ENCODE measurements at regions not wholly inside any gene's neighbourhood (a gene's known extent, or its start where the extent isn't known, plus 50 kb on each side); places are given as distances from the start of the nearest gene placed in this dataset.
"Not testable (repeated sequence)": the region's sequence is repeated elsewhere in the genome, so short reads cannot be mapped to it uniquely, and the experiment has no call there.

GRCh38 chr11:81839016-81839415, 894.6 kb downstream of the FAM181B start:
- DNase-seq (no peak), ATAC-seq (no peak)
- Mint-ChIP-seq H3K9me3 (peaks cover 7% of the 10 kb centered on the region), H3K36me3 (ENCODE audit: insufficient read depth) (no peaks in the 10 kb centered on the region), H3K4me1 (ENCODE audit: low read depth) (no peaks in the 10 kb centered on the region), H3K4me3 (no peak overlapping the region), H3K27me3 (ENCODE audit: low read depth) (no peaks in the 10 kb centered on the region)

GRCh38 chr11:81829976-81830375, 903.7 kb downstream of the FAM181B start:
- no peak for ATAC-seq
- peaks cover 22% of the 10 kb centered on the region for H3K9me3 Mint-ChIP-seq
- H3K27me3 Mint-ChIP-seq (ENCODE audit: low read depth), result no peaks in the 10 kb centered on the region
- H3K36me3 Mint-ChIP-seq (ENCODE audit: insufficient read depth), result no peaks in the 10 kb centered on the region
- no peak for DNase-seq
- H3K4me1 Mint-ChIP-seq (ENCODE audit: low read depth), result no peaks in the 10 kb centered on the region
- H3K4me3 Mint-ChIP-seq, result no peak overlapping the region

- Mint-ChIP-seq H3K9me3 (no peaks in the 10 kb centered on the region), H3K4me1 (ENCODE audit: low read depth) (peaks cover 2% of the 10 kb centered on the region), H3K36me3 (ENCODE audit: insufficient read depth) (no peaks in the 10 kb centered on the region), H3K4me3 (no peak overlapping the region), H3K27me3 (ENCODE audit: low read depth) (peaks cover 2% of the 10 kb centered on the region)
- DNase-seq (no peak), ATAC-seq (no peak)
These were observed 908.3 kb downstream of the FAM181B start for GRCh38 chr11:81825346-81825745.

- Mint-ChIP-seq H3K4me1 (ENCODE audit: low read depth) (peaks cover 2% of the 10 kb centered on the region), H3K4me3 (no peak overlapping the region), H3K9me3 (peaks cover 4% of the 10 kb centered on the region), H3K36me3 (ENCODE audit: insufficient read depth) (no peaks in the 10 kb centered on the region), H3K27me3 (ENCODE audit: low read depth) (peaks cover 2% of the 10 kb centered on the region)
- DNase-seq (no peak), ATAC-seq (no peak)
These were observed 914.2 kb downstream of the FAM181B start for GRCh38 chr11:81819462-81819861.

GRCh38 chr11:81804858-81805257, 928.8 kb downstream of the FAM181B start:
- no peak for ATAC-seq
- Mint-ChIP-seq H3K4me1 (ENCODE audit: low read depth) (no peaks in the 10 kb centered on the region), H3K4me3 (no peak overlapping the region), H3K9me3 (peaks cover 4% of the 10 kb centered on the region), H3K27me3 (ENCODE audit: low read depth) (peaks cover 2% of the 10 kb centered on the region), H3K36me3 (ENCODE audit: insufficient read depth) (no peaks in the 10 kb centered on the region)
- no peak for DNase-seq

GRCh38 chr11:81802591-81802990, 931.1 kb downstream of the FAM181B start:
- Mint-ChIP-seq H3K36me3 (ENCODE audit: insufficient read depth) (no peaks in the 10 kb centered on the region), H3K4me1 (ENCODE audit: low read depth) (no peaks in the 10 kb centered on the region), H3K9me3 (peaks cover 4% of the 10 kb centered on the region), H3K27me3 (ENCODE audit: low read depth) (peaks cover 3% of the 10 kb centered on the region), H3K4me3 (no peak overlapping the region)
- no peak for DNase-seq
- no peak for ATAC-seq

GRCh38 chr11:81792416-81792815, 941.2 kb downstream of the FAM181B start:
- DNase-seq (no peak), ATAC-seq (no peak)
- H3K4me3 Mint-ChIP-seq, result no peak overlapping the region
- peaks cover 10% of the 10 kb centered on the region for H3K4me1 Mint-ChIP-seq (ENCODE audit: low read depth)
- no peaks in the 10 kb centered on the region for H3K9me3 Mint-ChIP-seq
- H3K27me3 Mint-ChIP-seq (ENCODE audit: low read depth), result no peaks in the 10 kb centered on the region
- H3K36me3 Mint-ChIP-seq (ENCODE audit: insufficient read depth), result no peaks in the 10 kb centered on the region

- ATAC-seq, result peak; percentile 69 to 88
- Mint-ChIP-seq H3K36me3 (ENCODE audit: insufficient read depth) (no peaks in the 10 kb centered on the region), H3K4me3 (no peak overlapping the region), H3K9me3 (no peaks in the 10 kb centered on the region), H3K4me1 (ENCODE audit: low read depth) (peaks cover 10% of the 10 kb centered on the region), H3K27me3 (ENCODE audit: low read depth) (no peaks in the 10 kb centered on the region)
- no peak for DNase-seq
These were observed 946.0 kb downstream of the FAM181B start for GRCh38 chr11:81787584-81788049.

GRCh38 chr11:81772166-81772565, 961.5 kb downstream of the FAM181B start:
- DNase-seq, result no peak
- Mint-ChIP-seq H3K4me1 (ENCODE audit: low read depth) (no peaks in the 10 kb centered on the region), H3K4me3 (no peak overlapping the region), H3K27me3 (ENCODE audit: low read depth) (no peaks in the 10 kb centered on the region), H3K9me3 (no peaks in the 10 kb centered on the region), H3K36me3 (ENCODE audit: insufficient read depth) (no peaks in the 10 kb centered on the region)
- no peak for ATAC-seq

- H3K9me3 Mint-ChIP-seq; H3K4me1 Mint-ChIP-seq (ENCODE audit: low read depth); H3K27me3 Mint-ChIP-seq (ENCODE audit: low read depth); H3K4me3 Mint-ChIP-seq; H3K36me3 Mint-ChIP-seq (ENCODE audit: insufficient read depth); ATAC-seq; DNase-seq: not testable (repeated sequence)
These were observed 963.8 kb downstream of the FAM181B start for GRCh38 chr11:81769906-81770305.

- Mint-ChIP-seq H3K9me3 (no peaks in the 10 kb centered on the region), H3K27me3 (ENCODE audit: low read depth) (no peaks in the 10 kb centered on the region), H3K4me3 (no peak overlapping the region), H3K4me1 (ENCODE audit: low read depth) (no peaks in the 10 kb centered on the region), H3K36me3 (ENCODE audit: insufficient read depth) (no peaks in the 10 kb centered on the region)
- no peak for ATAC-seq
- DNase-seq, result no peak
These were observed 976.6 kb downstream of the FAM181B start for GRCh38 chr11:81756864-81757595.

GRCh38 chr11:81749245-81749644, 984.4 kb downstream of the FAM181B start:
- H3K9me3 Mint-ChIP-seq, result no peaks in the 10 kb centered on the region
- ATAC-seq (no peak), DNase-seq (no peak)
- H3K36me3 Mint-ChIP-seq (ENCODE audit: insufficient read depth), result no peaks in the 10 kb centered on the region
- H3K4me3 Mint-ChIP-seq, result no peak overlapping the region
- no peaks in the 10 kb centered on the region for H3K4me1 Mint-ChIP-seq (ENCODE audit: low read depth)
- H3K27me3 Mint-ChIP-seq (ENCODE audit: low read depth), result no peaks in the 10 kb centered on the region

GRCh38 chr11:81744336-81745116, 989.1 kb downstream of the FAM181B start:
- ATAC-seq (no peak), DNase-seq (no peak)
- no peaks in the 10 kb centered on the region for H3K36me3 Mint-ChIP-seq (ENCODE audit: insufficient read depth)
- no peaks in the 10 kb centered on the region for H3K9me3 Mint-ChIP-seq
- no peaks in the 10 kb centered on the region for H3K4me1 Mint-ChIP-seq (ENCODE audit: low read depth)
- H3K27me3 Mint-ChIP-seq (ENCODE audit: low read depth), result no peaks in the 10 kb centered on the region
- H3K4me3 Mint-ChIP-seq, result no peak overlapping the region

- ATAC-seq (peak in 1 of 2 donors; percentile 14), DNase-seq (no peak)
- Mint-ChIP-seq H3K36me3 (ENCODE audit: insufficient read depth) (no peaks in the 10 kb centered on the region), H3K9me3 (peaks cover 11% of the 10 kb centered on the region), H3K4me1 (ENCODE audit: low read depth) (no peaks in the 10 kb centered on the region), H3K4me3 (no peak overlapping the region), H3K27me3 (ENCODE audit: low read depth) (peaks cover 3% of the 10 kb centered on the region)
These were observed 1008.0 kb downstream of the FAM181B start for GRCh38 chr11:81725701-81726100.

- Mint-ChIP-seq H3K27me3 (ENCODE audit: low read depth) (no peaks in the 10 kb centered on the region), H3K36me3 (ENCODE audit: insufficient read depth) (no peaks in the 10 kb centered on the region), H3K9me3 (no peaks in the 10 kb centered on the region), H3K4me1 (ENCODE audit: low read depth) (no peaks in the 10 kb centered on the region), H3K4me3 (no peak overlapping the region)
- ATAC-seq (no peak), DNase-seq (no peak)
These were observed 1016.0 kb downstream of the FAM181B start for GRCh38 chr11:81717695-81718094.

Data from activated T-cell treated with anti-CD3 and anti-CD28 coated beads, Interleukin-2, amount 50 U/mL, for 4 hours (primary cell).